Head of caudate nucleus (tissue), 42 donors: ENCODE measurements at regions not wholly inside any gene's neighbourhood (a gene's known extent, or its start where the extent isn't known, plus 50 kb on each side); places are given as distances from the start of the nearest gene placed in this dataset.
"Not testable (repeated sequence)": the region's sequence is repeated elsewhere in the genome, so short reads cannot be mapped to it uniquely, and the experiment has no call there.

Source experiments
- DNase-seq, 42 donors: peaks; one replicate each; pipeline versions ENCODE4 v3.0.0 to v3.0.0-alpha.2; 2020 to 2021; ENCODE audit warnings: mixed read lengths in 7 of 42
- intact Hi-C: fragments of 100-400 bp; cut with DNase I; formaldehyde crosslinking; loops from one replicate; pipeline ENCODE4 v1.15.0; 2022

DNA sequence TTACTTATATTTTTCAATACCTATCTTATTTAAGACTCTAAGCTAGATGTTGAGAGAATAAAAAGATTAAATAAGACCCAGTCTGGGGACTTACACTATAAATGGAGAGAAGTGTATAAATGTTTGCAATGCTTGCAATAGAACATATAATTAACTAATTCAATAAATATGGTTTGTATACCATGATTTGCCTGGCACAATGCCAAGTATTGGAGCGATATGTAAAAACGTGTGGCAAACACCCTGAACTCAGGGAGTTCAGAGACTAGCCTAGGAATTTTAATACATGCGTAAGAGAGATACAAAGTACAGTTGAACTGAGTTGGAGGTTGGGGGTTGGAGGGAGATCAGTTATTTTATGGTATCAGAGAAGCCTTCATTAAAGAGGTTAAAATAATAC, 251.8 kb upstream of the DDX18 start:
- DNase-seq: no peak
- intact Hi-C loops: no loop called here

DNA sequence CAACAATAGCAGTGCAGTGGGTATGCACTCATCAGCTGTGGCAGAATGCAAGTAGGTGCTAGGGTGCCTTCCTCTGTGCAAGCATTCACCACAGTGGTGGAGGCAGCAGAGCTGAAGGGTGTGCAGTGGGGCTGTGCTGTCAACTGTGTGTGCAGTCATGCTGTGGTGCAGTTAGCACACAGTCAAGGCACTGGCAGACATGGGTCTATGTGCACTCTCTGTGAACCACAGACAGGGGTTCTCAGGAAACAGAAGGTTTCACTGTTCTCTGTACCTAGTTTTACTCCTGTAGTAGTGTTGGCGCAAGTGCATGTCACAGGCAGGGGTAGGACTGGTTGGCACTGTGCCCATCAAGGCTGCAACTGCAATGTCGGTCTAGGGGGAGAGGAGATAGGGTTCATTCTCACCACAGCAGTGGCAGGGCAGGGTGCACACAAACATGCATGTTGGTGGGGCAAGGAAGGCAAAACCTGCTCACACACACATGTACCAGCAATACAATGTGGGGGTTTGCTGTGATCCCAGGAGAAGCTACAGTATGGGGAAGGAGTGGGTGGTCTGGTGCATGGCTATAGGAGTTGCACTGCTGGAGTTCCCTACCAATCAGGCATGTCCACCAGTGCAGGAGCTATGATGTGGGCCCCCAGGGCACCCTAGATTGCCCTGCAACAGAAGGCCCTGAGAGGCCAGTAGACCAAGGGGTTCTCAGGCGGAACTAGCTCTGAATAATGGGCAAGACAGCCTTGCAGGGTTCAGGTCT, 242.7 kb upstream of the DDX18 start:
- no peak for DNase-seq
- intact Hi-C loops: no loop called here

DNA sequence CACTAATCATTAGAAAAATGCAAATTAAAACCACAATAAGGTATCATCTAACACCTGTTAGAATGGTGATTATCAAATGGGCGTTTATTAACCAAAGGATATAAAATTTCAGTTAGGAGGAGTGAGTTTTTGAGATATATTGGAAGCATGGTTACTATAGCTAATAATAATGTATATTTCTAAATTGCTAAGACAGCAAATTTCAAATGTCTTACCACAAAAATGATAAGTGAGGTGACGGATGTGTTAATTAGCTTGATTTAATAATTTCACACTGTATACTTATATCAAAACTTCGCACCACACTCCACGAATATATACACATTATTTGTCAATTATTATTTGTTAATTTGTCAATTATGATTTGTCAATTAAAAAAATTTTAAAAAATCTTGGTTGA, 227.2 kb upstream of the DDX18 start:
- intact Hi-C loops: no loop called here
- DNase-seq: no peak

DNA sequence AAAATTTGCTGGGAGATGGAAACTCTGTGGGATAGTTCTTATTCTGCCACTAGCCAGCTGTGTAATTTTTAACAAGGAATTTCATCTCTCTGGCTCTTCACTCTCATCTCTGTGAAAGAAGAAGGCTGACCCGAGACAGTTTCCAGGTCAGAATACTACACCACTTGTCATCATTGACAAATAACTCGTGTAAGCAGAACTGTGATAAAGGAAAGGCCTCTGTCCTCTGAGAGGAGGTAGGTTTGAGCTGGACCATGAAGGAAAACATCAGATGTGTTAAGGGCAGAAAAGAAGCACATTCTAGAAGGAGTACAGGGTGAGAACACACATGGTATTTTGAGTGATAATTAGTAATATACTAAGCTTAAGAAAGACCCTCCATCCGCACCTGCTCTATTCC, 211.4 kb upstream of the DDX18 start:
- no peak for DNase-seq
- intact Hi-C loops: no loop called here

DNA sequence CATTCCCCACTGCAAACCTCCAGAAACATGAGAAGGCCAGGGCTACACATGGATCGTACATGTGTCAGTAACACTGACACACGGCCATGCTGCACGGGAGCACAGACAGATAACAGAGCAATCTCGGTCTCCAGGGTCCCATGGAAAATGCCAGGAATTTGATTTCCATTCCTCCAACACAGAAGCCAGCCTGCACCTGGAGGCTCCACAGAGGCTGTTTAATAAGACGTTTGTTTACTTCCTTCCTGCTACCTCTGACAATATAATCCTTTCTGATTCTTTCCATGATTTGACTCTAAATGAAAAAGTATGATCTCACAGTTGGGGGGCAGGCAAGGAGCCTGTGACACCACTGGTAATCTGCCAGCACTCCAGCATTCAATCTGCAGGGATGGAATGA, 210.9 kb upstream of the DDX18 start:
- no peak for DNase-seq
- intact Hi-C loops: no loop called here

DNA sequence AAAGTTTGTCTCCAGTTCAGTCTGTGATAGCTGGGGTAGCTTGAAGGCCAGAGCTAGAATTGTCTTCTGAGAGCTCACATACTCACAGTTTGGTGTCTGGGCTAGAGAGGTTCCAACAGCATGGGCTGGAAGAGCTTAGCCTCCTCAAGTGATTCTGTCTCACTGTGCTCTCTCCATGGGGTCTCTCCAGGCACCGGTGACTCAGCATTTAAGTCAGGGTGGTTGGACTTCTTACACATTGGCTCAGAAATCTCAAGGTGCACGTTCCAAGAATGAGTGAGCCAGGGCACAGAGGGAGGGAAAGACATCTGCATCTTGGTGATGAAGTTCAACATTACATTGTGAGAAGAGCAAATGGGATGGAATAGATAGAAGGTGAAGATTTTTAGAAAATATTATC, 207.3 kb upstream of the DDX18 start:
- intact Hi-C loops: no loop called here
- no peak for DNase-seq

DNA sequence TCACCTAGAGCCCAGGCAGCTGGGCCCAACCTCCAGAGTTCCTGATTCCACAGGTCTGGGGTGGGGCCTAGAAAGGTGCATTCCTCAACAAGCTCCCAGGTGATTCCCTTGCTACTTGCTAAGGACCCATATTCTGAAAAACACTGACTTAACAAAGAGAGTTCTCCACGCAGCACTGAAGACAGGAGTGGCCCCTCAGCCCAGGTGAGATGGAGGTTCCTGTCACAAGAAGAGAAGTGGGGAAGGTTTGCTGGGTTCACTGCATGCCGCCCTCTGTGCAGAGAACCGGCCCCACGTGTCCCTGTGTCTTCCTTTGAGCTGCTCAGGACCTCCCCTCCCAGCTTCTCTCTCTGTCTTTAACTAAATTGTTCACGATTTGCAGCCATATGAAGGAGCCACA, 201.4 kb upstream of the DDX18 start:
- no peak for DNase-seq
- intact Hi-C loops: no loop called here

DNA sequence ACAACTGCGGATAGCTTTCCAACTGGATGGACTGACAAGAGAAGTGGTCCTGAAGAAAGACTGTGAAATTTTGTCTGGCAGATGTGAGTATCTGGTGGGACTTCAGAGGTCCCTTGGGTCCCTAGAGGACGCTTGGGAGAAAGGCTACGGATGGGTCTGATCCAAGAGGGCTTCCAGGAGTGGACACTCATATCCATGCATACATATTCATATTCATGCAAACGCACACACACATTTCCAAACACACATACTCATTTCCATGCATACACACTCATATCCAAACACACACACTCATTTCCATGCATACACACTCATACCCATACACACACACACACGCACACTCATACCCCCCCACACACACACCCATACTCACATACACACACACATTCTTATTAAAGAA, 200.2 kb upstream of the DDX18 start:
- intact Hi-C loops: no loop called here
- DNase-seq: no peak

DNA sequence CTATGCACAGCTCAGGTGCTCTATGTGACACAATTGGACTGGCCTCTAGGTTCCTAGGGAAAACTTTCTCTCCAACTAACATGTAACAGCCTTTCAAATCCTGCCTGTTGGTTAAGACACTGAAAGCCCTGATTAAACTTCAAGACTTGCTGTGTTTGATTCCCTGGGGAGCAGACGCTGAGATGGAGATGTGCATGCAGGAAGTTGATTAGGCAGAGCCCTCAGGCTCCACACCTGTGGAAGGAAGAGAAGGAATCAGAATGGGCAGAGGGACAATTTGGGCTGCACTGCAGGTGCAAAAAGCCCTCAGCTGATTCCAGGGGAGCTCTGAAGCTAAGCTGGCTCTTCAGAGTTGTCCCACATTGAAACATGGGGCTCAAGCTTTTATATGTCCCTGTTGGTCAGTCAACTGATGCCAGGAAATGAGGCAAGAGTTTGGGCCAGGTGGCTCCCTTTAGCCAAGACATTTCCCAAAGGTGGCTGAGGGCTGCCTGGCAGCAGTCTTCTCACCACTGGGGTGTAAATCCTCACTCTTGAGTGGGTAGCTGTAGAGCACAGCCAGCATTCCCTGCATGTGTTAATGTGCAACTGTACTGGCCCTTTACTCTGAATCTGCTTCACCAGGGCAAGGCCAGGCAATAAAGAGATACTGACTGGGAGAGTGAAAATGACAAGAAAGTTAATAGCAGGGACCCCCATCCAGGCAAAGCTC, 199.5 kb upstream of the DDX18 start:
- DNase-seq: no peak
- intact Hi-C loops: no loop called here

DNA sequence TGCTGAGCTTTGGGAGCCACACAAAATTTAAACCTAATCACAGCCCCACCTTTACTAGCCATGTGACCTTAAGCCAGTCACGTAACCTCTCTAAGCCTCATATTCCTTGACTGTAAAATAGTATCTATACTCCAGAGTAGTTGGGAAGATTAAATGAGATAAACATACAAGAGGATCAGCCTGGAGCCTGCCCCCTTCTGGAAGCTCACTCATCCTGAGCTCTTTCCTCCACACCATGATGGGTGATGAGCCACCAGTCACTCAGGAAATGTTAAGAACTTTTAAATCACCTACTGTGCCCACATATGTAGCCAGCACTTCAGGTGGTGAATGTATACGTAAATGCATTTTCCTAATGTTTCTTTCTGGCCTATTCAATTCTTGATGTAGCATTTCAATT, 195.9 kb upstream of the DDX18 start:
- intact Hi-C loops: no loop called here
- DNase-seq: no peak

DNA sequence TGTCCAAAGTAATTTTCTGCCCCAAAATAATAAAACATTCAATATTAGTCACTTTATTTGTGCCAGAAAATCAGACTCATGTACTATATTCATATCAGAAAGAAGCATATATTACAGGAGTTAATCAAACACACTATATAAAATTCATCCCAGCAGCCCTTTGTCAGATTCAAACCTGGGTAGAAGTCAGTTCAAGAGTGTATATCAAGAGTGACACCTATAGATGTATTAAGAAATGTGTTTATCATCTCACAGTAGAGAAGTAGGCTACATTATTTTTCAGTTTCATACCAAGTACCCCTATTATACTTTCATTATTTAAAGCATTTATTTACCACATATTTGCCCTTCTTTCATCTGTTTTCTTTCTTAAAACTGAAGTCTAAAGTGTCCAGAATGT, 193.2 kb upstream of the DDX18 start:
- intact Hi-C loops: no loop called here
- no peak for DNase-seq

DNA sequence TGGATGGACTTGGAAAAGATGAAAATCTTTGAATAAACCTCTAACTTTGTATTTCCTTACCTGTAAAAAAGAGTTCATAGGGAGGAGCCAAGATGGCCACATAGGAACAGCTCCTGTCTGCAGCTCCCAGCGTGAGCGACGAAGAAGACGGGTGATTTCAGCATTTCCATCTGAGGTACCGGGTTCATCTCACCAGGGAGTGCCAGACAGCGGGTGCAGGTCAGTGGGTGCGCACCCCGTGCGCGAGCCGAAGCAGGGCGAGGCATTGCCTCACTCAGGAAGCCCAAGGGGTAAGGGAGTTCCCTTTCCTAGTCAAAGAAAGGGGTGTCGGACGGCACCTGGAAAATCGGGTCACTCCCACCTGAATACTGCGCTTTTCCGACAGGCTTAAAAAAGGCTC, 191.3 kb upstream of the DDX18 start:
- intact Hi-C loops, DNase-seq: not testable (repeated sequence)

DNA sequence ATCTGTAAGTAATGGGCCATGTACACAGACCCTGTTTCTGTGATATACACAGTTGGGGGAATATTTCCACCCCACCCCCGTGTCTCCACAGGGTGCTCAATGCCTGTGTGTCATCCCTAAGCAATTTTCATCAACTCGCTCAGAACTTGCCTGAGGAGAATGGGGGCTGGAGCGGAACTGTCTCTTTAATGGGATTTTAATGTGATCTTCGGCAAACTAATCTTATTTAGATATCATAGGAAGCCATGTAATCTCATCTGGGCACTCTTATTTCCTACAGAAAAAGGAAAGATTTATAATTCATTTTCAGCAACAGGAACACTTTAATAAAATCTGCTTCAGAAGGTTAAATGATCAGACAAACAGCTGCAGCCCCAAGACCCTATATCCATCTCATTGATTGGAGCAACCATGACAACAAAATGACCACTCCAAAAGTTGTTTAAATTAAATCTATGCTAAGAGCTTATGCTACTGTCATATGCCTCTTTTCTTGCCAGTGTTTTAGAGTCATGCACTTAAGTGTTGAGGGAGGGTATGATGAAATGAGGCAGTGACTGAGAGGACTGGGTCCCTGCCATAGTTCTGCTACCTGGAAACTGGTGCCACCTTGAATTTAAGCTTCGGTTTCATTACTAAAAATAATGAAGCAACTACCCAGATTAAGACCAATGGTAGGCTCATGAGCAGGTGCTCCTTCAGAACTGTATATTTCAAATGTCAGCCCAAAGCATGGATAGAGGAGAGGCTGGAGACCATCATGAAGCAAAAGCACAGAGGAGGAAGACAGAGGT, 183.1 kb upstream of the DDX18 start:
- peak in 1 of 42 donors; percentile 10 for DNase-seq
- intact Hi-C loops: no loop called here

DNA sequence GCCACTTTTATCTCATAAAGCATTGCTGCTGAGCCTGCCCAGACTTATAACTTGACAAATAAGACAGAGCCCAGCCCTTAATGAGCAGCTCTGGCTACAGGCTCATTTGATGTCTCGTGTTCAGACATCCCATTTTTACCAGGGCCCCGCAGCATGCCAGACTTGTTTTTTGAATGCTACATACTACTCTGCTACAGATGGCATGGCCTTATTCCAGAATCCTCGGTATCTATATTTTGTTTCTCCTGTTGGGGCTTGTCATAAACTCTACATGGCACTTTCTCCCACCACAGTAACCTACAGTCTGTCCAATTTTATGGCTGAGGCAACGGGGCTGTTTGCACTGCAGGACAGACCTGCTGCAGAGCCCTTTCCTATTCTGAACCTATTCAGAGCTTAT, 179.0 kb upstream of the DDX18 start:
- DNase-seq: no peak
- intact Hi-C loops: no loop called here

DNA sequence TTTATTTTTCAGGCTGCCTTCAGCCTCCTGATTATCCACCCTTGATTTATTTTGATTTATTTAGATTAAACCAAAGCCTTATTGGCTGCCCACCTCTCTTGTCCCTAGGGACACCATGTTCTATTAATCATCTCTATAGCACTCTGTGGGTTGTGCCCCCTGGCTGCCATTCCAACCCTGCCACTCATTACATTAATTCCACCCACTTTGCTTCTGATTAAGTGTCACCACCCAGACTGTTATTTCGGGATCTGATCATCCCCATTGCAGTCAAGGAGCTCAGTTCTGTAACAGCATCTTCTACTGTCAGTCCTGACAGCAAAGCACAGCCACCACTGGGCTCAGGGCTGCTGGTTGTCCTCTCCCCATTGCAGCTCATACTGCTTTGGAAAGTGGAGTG, 175.1 kb upstream of the DDX18 start:
- peak in 39 of 42 donors; percentile 6 to 85 (median 52) for DNase-seq
- intact Hi-C loops: no loop called here

DNA sequence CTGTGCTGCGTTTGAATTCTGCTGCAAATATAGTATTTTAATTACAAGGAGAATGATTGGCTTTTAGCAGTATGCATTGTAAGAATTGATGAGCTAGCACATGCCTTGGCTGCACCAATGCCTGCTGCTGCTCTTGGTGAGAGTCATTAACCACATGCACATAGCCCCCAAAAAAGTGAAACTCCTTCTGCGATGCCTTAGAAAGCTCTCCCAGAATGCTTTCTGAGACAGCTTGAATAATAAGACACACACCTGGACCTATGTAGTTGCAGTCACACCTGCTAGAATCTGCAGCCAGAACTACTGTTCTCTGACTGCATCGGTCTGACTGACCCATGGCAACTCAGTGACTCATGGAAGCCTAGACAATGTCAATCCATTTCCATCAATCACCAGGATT, 170.1 kb upstream of the DDX18 start:
- DNase-seq: no peak
- intact Hi-C loops: no loop called here

DNA sequence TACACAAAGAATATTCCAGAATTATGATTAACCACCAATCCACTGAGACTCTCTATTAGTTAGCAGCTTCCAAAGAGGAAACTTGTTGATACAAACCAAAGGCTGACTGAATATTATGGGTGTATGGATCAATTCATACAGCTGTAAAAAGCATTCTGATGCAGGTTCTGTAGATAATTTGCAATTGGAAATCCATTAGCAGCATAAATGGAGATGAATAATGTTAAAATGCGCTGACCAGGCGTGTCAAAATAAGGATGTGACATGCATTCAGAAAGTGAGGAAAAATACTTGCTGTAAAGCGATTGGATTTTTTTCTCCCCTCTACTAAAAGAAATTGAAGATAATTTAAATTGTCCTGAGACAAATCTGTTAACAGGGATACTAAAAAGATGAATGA, 169.0 kb upstream of the DDX18 start:
- DNase-seq: no peak
- intact Hi-C loops: no loop called here

DNA sequence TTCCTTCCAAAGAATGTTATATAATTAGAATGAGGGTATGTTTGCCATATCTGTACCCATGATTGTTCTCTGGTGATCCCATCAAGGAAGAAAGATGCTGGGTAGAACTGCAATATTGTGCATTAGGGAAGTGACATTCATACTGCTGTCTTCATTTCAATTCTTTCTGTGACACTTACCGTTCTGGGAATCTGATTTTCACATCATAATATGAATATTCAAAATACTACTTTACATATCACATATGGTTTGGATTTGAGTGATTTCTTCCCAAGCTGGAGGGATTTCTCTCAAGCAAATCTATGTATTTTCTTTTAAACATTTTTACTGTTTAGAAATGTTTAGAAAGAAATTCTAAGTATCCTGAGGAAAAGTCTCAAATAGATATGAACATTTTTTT, 168.4 kb upstream of the DDX18 start:
- intact Hi-C loops: no loop called here
- DNase-seq: no peak

DNA sequence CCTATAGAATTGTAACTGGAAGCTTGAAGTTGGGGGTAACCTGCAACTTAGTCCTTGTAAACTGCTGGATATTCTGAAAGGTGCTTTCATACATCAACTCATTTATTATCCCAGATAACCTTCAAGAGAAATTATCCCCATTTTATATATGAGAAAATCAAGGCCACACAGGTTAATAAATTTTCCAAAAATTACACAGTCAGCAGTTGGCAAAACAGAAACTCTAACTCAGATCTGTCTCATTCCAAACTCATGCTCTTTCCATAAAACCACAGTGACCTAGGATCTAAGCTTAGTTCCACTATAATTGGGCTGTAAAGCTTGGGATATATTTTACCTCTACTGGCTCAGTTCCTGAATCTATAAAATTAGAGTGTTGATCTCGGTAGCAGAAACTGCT, 167.6 kb upstream of the DDX18 start:
- DNase-seq: no peak
- intact Hi-C loops: no loop called here

DNA sequence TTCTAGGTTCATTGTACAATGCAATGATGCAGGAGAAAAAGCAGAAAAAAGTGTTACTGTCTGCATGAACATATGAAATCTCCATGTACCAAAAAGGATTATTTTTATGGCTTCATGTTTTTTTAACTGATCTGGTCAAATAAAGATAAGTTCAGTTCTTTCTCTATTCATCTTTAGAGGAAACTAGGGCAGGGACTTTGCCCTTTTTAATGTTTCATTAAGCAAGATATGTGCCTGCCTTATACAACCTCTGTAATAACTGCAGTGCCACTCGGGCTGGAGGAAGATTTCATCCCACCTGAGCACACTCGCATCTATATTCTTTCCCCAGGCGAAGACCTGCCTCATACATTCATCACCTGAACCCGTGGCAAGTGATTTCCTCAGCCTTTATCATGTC, 157.9 kb upstream of the DDX18 start:
- no peak for DNase-seq
- intact Hi-C loops: no loop called here
